ENCODE measurements at regions not wholly inside any gene's neighbourhood (a gene's known extent, or its start where the extent isn't known, plus 50 kb on each side); places are given as distances from the start of the nearest gene placed in this dataset.

- no peak for DNase-seq (ENCODE audit: low read depth in 2 of 2)
These were observed 710.4 kb upstream of the PIK3C3 start for GRCh38 chr18:41244591-41245037.

DNA sequence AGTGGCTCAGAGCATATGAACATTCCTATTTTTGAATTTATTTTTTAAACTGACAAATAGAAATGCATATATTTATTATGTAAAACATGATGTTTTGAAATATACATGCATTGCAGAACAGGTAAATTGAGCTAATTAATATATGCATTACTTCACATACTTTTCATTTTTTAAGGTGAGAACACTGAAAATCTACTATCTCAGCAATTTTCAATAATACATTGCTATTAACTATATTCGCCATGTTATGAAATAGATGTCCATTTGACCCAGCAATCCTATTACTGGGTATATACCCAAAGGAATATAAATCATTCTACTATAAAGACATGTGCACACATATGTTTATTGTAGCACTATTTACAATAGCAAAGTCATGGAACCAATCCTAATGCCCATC lies 717.7 kb upstream of the PIK3C3 start:
- no peak for DNase-seq (ENCODE audit: low read depth in 2 of 2)

DNA sequence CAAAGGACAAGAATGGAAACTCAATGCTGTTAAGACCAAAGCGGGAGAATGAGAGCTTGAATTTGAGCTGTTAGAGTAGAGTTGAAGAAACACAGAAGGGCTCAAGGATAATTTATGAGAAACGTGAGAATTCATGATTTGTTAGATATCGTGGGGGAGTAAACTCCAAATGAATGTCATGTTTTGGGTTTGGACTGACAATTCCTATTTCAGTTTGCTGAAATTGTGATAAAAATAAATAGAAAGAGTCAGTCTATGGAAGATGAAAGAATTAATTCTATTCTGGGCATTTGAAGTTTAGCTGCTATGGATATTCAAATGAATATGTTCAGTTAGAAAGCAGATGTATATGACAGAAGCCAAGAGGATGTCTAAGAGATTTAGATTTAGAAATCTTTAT lies 723.4 kb upstream of the PIK3C3 start:
- no peak for DNase-seq (ENCODE audit: low read depth in 2 of 2)

DNA sequence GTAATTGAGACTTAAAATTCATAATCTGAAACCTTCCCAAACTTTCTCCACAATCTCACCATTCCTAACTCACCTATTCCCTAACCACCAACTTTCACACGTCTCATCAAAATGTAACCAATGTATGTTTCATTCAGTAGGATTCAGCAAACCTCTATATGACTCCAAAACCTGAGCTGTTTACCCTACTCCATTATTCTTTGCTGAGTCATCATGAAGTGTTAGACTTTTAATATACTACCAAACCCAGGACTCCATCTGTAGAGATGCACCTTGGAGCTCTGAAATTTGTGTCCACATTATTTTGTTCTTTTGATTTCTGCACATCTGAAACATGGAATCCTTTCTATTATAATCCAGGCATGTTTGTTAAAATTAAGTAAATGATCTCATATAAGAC lies 727.0 kb upstream of the PIK3C3 start:
- no peak for DNase-seq (ENCODE audit: low read depth in 2 of 2)

DNA sequence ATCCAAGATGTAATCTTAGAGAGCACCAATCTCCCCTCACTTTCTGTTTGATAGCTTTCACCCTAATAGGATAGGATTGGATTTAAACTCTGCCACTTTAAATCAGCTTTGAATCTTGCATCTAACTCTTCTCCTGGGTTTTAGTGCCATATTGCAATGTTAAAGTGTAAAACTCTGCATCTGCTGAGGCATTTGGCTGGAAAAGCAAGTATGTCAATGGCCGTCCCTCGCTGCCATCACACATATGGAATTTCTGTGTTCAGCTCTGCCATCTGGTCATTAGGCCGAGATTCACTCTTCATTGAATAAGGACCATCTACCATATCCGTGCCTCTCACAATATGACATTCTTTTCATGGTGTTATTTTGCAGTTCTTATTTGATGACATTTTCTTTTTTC lies 728.1 kb upstream of the PIK3C3 start:
- DNase-seq (ENCODE audit: low read depth in 2 of 2), result no peak

- no peak for DNase-seq (ENCODE audit: low read depth in 2 of 2)
These were observed 728.8 kb upstream of the PIK3C3 start for GRCh38 chr18:41226186-41226585.

DNA sequence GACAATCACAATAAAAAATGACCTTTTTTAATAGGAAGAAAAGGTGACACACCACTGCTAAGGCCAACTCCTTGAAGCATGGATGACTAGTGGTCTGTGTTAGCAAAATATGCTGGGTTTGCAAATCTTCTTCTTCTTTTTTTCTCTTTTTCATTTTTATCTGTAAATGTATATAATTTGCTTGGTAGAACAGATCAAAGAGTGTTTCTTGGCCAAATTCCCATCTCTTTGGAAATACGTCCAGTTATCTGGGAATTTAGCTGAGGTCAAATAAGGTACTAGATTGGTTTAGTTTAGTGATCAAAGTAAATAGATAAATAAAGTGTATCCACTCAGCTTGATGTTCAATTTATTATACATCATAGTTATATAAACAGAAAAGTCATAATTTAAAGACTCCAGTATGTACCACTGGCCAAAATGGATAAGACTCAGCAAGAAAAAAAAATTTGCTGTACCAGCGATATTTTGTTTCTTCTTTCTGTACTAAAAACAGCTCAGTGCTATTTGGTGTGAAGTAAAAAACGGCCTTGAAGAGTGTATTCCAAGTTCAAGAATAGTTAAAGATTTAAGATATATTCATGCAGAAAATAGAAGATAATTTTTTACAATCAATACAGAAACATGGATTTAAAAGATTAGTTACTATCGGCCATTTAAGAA lies 738.6 kb upstream of the PIK3C3 start:
- DNase-seq (ENCODE audit: low read depth in 2 of 2), result no peak

DNA sequence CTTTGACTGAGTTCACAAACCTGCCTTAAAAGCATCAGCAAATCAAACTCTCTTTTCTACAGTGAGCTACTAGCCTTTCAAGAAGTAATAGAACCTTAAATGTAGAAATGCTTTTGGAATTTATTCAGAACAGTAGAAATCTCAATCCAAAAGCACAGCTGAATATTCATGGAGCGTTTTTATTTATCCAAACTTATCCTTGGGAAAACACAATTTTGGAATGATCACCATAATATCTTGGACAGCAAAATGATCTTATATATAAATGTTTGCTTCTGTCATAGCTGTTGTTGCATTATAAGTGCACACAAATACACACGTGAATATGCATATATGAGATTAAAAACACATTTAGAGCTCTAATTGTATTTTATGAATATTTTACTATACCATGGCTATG lies 747.3 kb upstream of the PIK3C3 start:
- no peak for DNase-seq (ENCODE audit: low read depth in 2 of 2)

- no peak for DNase-seq (ENCODE audit: low read depth in 2 of 2)
These were observed 748.6 kb upstream of the PIK3C3 start for GRCh38 chr18:41206341-41206830.

- no peak for DNase-seq (ENCODE audit: low read depth in 2 of 2)
These were observed 755.8 kb upstream of the PIK3C3 start for GRCh38 chr18:41199212-41199611.

DNA sequence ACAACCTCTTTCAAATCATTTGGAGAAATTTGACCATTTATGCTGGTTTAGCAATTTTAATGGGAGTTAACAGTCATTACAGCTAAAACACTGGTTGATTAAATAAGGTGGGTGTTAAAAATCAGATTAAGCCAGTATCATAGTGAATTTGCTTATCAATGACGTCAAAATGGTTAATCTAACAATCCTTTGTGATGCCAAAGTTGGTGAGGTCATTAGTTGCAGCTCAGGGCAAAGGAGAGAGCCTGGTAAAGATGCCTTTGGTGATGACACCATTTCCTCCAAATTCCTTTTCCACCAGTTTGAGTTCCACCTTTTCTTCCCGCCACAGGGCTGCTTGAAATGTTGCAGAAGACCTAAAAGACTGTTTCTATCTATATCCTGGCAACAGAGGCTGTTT lies 757.1 kb upstream of the PIK3C3 start:
- no peak for DNase-seq (ENCODE audit: low read depth in 2 of 2)

DNA sequence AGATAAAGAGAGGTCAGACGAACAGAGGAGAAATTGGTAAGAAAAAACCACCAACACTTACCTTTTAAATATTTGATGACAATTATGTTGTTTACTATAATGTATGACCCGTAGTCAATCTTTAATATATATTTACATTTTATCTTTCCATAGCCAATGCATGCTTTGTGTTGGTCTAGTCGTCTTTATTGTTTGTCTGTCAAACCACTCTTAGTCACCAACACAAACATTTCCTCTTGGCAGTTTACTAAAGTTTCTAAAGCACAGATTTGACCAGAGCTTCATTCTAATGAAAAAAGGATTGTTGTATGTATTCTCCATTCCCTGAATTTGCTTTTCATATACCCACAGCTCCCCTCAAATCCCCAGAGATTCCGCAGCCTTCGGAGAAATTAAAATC lies 784.7 kb upstream of the PIK3C3 start:
- DNase-seq (ENCODE audit: low read depth in 2 of 2), result no peak

DNA sequence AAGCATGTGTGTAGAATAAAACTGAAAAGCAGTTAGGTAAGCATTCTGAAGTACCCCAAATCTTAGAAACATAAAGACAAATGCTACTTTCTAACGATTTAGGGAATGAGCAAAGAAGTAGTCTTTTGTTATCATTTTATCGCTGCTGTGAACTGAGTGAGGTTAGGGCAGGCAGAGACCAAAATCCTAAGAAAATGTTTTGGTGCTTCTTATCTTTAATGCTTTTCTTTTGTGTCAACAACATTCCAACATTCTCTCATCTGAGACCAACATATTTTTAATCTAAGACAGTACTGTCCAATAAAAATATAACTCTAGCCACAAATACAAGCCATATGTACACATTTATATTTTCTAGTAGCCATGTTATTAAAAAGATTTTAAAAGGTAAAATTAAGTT lies 789.4 kb upstream of the PIK3C3 start:
- DNase-seq (ENCODE audit: low read depth in 2 of 2), result no peak

DNA sequence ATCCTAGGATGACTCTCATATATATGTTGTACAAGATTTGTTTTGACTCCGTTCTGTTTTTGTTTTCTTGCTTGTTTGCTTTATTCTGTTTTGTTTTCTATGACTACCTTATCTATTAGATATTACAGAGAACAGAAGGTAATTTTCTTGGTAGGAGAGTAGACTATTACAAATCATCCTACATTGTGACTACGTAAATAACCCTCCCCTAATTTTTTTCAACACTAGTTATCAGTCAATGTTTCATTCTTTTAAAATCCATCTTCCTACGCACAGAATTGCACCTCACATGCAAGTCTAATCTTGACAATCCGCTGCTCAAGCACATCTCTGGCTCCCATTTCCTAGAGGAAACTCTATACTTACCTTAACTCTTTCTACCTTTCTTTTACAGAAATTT lies 792.3 kb upstream of the PIK3C3 start:
- DNase-seq (ENCODE audit: low read depth in 2 of 2), result no peak

GRCh38 chr18:41162191-41162590 lies 792.8 kb upstream of the PIK3C3 start:
- no peak for DNase-seq (ENCODE audit: low read depth in 2 of 2)

- DNase-seq (ENCODE audit: low read depth in 2 of 2), result no peak
These were observed 798.9 kb upstream of the PIK3C3 start for GRCh38 chr18:41155910-41156851.

- no peak for DNase-seq (ENCODE audit: low read depth in 2 of 2)
These were observed 800.0 kb upstream of the PIK3C3 start for GRCh38 chr18:41155025-41155424.

GRCh38 chr18:41153871-41154270 lies 801.2 kb upstream of the PIK3C3 start:
- no peak for DNase-seq (ENCODE audit: low read depth in 2 of 2)

DNA sequence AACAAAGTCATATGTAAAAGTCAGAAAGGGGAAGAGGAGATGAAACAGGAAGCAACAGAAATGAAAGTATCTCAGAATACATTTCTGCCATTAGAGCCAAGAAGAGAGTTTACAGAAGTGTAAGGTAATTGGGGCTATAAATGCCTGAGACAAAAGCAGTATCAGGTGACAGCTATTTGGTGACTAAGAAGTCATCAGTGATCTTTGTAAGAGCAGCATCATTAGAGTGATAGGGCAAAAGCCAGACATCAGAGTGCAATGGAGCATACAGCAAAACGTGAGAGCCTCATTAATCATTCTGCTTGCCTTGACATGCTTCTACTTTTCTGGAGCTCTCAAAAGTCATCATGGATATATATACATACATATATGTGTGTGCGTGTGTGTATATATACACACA lies 804.7 kb upstream of the PIK3C3 start:
- DNase-seq (ENCODE audit: low read depth in 2 of 2), result no peak

DNA sequence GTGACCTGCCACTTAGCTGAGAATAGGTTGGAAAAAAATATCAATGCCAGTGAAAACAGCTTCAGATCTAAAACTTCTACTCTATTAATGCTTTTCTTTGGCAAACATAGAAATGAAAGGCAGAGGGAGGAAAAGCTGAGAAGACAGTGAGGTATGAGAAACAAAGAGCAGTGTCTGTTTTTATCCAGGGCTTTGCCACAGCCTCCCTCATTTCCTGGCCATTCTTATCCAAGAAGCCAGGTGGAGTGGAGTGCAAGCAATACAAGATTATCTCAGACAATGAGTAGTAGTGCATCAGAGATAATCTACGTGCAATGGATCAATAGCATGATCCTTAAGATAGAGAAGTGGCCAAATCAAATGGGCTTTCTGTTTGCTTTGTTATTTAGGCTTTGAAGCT lies 808.7 kb upstream of the PIK3C3 start:
- DNase-seq (ENCODE audit: low read depth in 2 of 2), result no peak

DNA sequence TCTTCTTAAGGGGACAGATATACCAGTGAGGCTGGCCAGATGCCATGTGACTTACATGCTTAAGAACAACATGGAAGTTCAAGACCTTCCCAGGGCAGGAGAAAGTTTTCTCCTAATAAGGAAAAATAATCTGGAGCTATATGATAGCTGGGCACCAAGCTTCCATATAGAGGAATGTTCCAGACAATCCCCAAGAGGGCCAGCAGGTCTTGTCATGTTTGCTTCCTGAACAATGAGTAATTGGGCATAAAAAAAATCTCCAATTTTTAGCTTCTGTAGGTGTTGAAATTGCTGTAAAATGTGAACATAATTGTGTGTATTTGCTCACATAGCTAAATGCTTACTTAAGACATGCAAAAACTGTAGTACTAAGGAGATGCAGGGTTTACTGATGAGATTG lies 809.5 kb upstream of the PIK3C3 start:
- DNase-seq (ENCODE audit: low read depth in 2 of 2), result no peak

- no peak for DNase-seq (ENCODE audit: low read depth in 2 of 2)
These were observed 810.6 kb upstream of the PIK3C3 start for GRCh38 chr18:41144441-41144840.

DNA sequence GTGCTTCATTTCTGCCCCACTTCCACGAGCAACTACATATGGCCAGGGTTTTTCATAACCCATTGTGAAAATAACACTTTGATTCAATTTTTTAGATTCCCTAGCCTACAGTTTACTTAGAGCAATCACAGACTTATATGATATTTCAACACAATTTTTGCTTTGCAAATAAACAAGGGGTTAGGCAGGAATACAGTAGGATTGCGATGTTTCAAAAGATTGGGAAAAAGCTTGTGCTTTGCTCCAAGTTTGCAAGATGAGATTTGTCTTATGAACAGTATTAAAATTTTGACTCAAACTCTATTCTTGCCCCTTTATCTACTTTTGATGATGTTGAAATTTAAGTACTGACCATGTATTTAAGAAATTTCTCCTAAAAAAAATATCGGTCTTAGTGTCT lies 814.5 kb upstream of the PIK3C3 start:
- DNase-seq (ENCODE audit: low read depth in 2 of 2), result no peak

All from stimulated activated CD4-positive, alpha-beta T cell treated with anti-CD3 and anti-CD28 coated beads, Interleukin-4, amount 100 ng/mL, for 48 hours (primary cell).